Omental fat pad (tissue), 3 donors: ENCODE measurements at regions not wholly inside any gene's neighbourhood (a gene's known extent, or its start where the extent isn't known, plus 50 kb on each side); places are given as distances from the start of the nearest gene placed in this dataset.

Source experiments
- ATAC-seq: fragments of 150-250 bp; one replicate; pipeline ENCODE4 v1.9.1; 2016; ENCODE audit warnings: mild to moderate bottlenecking, moderate library complexity; ENCODE audit not compliant: low FRiP score
- DNase-seq: peaks from one replicate; pipeline ENCODE4 v3.0.0-alpha.2; 2019; ENCODE audit warnings: low spot score
- CTCF ChIP-seq, 3 donors: fragments of 450-650 bp; IDR thresholded peaks; one replicate each; pipeline ENCODE4 v1.5.1; 2016 to 2017; ENCODE audit warnings: antibody characterized with exemption in 3 of 3, mild to moderate bottlenecking in 3 of 3, moderate library complexity in 2 of 3

- DNase-seq (no peak), ATAC-seq (no peak)
- TF ChIP-seq CTCF (IDR thresholded peaks at IDR 0.05): no peak
Observed at GRCh38 chr1:69502991-69503390, 64.7 kb upstream of the LRRC7 start.

- ATAC-seq (no peak), DNase-seq (no peak)
- TF ChIP-seq CTCF (IDR thresholded peaks at IDR 0.05): no peak
Observed at GRCh38 chr1:69504730-69505252, 62.9 kb upstream of the LRRC7 start.

- no peak for TF ChIP-seq CTCF (IDR thresholded peaks at IDR 0.05)
- DNase-seq: no peak
- ATAC-seq: no peak
Observed at GRCh38 chr1:69506311-69506710, 61.4 kb upstream of the LRRC7 start.

- TF ChIP-seq CTCF (IDR thresholded peaks at IDR 0.05): no peak
- DNase-seq: no peak
- no peak for ATAC-seq
Observed at GRCh38 chr1:69506721-69507120, 61.0 kb upstream of the LRRC7 start.

GRCh38 chr1:69510026-69510425 is 57.7 kb upstream of the LRRC7 start:
- no peak for ATAC-seq
- no peak for DNase-seq
- no peak for TF ChIP-seq CTCF (IDR thresholded peaks at IDR 0.05)

GRCh38 chr1:69511426-69512192 is 56.1 kb upstream of the LRRC7 start:
- ATAC-seq (no peak), DNase-seq (no peak)
- no peak for TF ChIP-seq CTCF (IDR thresholded peaks at IDR 0.05)

- TF ChIP-seq CTCF (IDR thresholded peaks at IDR 0.05): no peak
- no peak for DNase-seq
- no peak for ATAC-seq
Observed at GRCh38 chr1:69513601-69514000, 54.1 kb upstream of the LRRC7 start.
